ENCODE measurements at regions not wholly inside any gene's neighbourhood (a gene's known extent, or its start where the extent isn't known, plus 50 kb on each side); places are given as distances from the start of the nearest gene placed in this dataset.

- DNase-seq (ENCODE audit: low read depth), result no peak
- FAIRE-seq, result no peak
Observed at GRCh38 chr10:125424191-125424847, 258.6 kb downstream of the TEX36 start.

GRCh38 chr10:125423569-125423968 lies 259.4 kb downstream of the TEX36 start:
- no peak overlapping the region for H3K4me3 ChIP-seq (ENCODE audit: low read depth, low read length)
- DNase-seq (ENCODE audit: low read depth) (no peak), FAIRE-seq (no peak)
- TF ChIP-seq, protein P1, sequence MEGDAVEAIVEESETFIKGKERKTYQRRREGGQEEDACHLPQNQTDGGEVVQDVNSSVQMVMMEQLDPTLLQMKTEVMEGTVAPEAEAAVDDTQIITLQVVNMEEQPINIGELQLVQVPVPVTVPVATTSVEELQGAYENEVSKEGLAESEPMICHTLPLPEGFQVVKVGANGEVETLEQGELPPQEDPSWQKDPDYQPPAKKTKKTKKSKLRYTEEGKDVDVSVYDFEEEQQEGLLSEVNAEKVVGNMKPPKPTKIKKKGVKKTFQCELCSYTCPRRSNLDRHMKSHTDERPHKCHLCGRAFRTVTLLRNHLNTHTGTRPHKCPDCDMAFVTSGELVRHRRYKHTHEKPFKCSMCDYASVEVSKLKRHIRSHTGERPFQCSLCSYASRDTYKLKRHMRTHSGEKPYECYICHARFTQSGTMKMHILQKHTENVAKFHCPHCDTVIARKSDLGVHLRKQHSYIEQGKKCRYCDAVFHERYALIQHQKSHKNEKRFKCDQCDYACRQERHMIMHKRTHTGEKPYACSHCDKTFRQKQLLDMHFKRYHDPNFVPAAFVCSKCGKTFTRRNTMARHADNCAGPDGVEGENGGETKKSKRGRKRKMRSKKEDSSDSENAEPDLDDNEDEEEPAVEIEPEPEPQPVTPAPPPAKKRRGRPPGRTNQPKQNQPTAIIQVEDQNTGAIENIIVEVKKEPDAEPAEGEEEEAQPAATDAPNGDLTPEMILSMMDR (IDR thresholded peaks at IDR 0.05; ENCODE audit: insufficient read depth, low read length, severe bottlenecking), result no peak
- H3K36me3 ChIP-seq (ENCODE audit: control insufficient read depth, insufficient read depth, low read length), result no peaks in the 10 kb centered on the region
- no peaks in the 10 kb centered on the region for H3K27me3 ChIP-seq (ENCODE audit: control insufficient read depth, insufficient read depth, low read length)

More at GRCh38 chr10:125424191-125424847, 258.6 kb downstream of the TEX36 start:
- H3K27me3 ChIP-seq (ENCODE audit: control insufficient read depth, insufficient read depth, low read length), result no peaks in the 10 kb centered on the region
- TF ChIP-seq, protein P1 (IDR thresholded peaks at IDR 0.05; ENCODE audit: insufficient read depth, low read length, severe bottlenecking), result no peak
- no peak overlapping the region for H3K4me3 ChIP-seq (ENCODE audit: low read depth, low read length)
- H3K36me3 ChIP-seq (ENCODE audit: control insufficient read depth, insufficient read depth, low read length), result no peaks in the 10 kb centered on the region

DNA sequence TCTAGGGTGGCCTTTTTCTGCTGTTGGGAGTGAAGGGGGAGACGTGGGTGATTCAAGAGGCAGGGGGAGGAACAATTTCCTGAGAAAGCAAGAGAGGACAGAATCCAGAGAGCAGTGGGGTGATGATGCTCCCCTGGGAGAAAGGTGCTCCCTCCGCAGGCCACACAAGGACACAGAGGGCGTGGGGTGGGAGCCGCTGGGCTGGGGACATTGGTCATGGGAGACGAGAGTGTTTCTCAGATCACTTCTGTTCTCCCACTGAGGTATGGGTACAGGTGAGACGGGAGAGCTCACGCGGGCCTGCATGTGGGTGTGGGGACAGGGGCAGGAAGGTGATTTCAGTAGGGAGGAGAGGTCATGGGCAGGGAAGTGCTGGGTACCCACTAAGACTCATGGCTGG lies 259.5 kb upstream of the CTBP2 start:
- no peaks in the 10 kb centered on the region for H3K36me3 ChIP-seq (ENCODE audit: control insufficient read depth, insufficient read depth, low read length)
- FAIRE-seq, result no peak
- H3K27me3 ChIP-seq (ENCODE audit: control insufficient read depth, insufficient read depth, low read length), result no peaks in the 10 kb centered on the region
- TF ChIP-seq, protein P1 (IDR thresholded peaks at IDR 0.05; ENCODE audit: insufficient read depth, low read length, severe bottlenecking), result no peak
- H3K4me3 ChIP-seq (ENCODE audit: low read depth, low read length), result no peak overlapping the region
- DNase-seq (ENCODE audit: low read depth), result no peak

GRCh38 chr10:125419146-125419545 lies 258.8 kb upstream of the CTBP2 start:
- TF ChIP-seq, protein P1 (IDR thresholded peaks at IDR 0.05; ENCODE audit: insufficient read depth, low read length, severe bottlenecking), result no peak
- H3K4me3 ChIP-seq (ENCODE audit: low read depth, low read length), result no peak overlapping the region
- no peak for FAIRE-seq
- H3K27me3 ChIP-seq (ENCODE audit: control insufficient read depth, insufficient read depth, low read length), result no peaks in the 10 kb centered on the region
- DNase-seq (ENCODE audit: low read depth), result no peak
- no peaks in the 10 kb centered on the region for H3K36me3 ChIP-seq (ENCODE audit: control insufficient read depth, insufficient read depth, low read length)

DNA sequence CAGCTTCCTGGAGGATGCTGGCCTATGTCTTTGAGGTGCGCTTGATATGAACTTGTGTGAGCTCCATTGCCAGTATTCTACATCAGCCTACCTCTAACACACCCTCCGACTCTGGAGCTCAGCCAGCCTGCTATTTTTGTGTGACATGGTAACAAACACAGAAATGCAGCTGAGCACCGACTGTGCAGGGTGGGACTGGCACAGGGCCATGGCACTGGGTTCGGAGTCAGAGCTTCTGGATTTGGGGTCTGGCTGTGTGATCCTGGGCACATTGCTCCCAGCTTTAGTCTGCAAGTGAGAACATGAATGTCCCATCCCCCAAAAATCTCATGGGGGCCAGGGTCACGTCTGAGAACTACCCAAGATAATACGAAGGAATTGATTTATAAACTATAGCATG lies 257.2 kb upstream of the CTBP2 start:
- no peaks in the 10 kb centered on the region for H3K27me3 ChIP-seq (ENCODE audit: control insufficient read depth, insufficient read depth, low read length)
- H3K36me3 ChIP-seq (ENCODE audit: control insufficient read depth, insufficient read depth, low read length), result no peaks in the 10 kb centered on the region
- FAIRE-seq (no peak), DNase-seq (ENCODE audit: low read depth) (no peak)
- H3K4me3 ChIP-seq (ENCODE audit: low read depth, low read length), result no peak overlapping the region
- TF ChIP-seq, protein P1 (IDR thresholded peaks at IDR 0.05; ENCODE audit: insufficient read depth, low read length, severe bottlenecking), result no peak

DNA sequence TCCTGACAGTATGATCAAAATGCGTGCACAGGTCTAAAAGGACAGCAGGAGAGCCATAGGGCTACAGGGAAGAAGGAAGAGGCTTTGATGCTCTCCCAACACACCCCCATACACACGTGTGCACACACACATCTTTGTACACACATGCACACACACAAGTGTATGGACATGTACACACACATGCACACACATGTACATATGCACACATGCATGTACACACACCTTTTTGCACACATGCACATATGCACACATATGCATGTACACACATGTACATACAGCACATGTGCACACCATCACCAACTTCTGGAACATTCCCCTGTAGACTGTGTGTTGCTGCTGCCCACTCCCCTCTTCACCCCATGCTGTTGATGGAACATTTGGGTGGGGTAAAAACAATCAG lies 255.6 kb upstream of the CTBP2 start:
- Histone ChIP-seq H3K36me3 (ENCODE audit: control insufficient read depth, insufficient read depth, low read length) (no peaks in the 10 kb centered on the region), H3K4me3 (ENCODE audit: low read depth, low read length) (no peak overlapping the region), H3K27me3 (ENCODE audit: control insufficient read depth, insufficient read depth, low read length) (no peaks in the 10 kb centered on the region)
- FAIRE-seq, result peak; percentile 52
- TF ChIP-seq, protein P1 (IDR thresholded peaks at IDR 0.05; ENCODE audit: insufficient read depth, low read length, severe bottlenecking), result no peak
- no peak for DNase-seq (ENCODE audit: low read depth)
